HCT116 (cell line): ENCODE measurements at regions not wholly inside any gene's neighbourhood (a gene's known extent, or its start where the extent isn't known, plus 50 kb on each side); places are given as distances from the start of the nearest gene placed in this dataset.

Experiments used
- CEBPB ChIP-seq: IDR thresholded peaks from 2 replicates; pipeline ENCODE4 v1.6.1; 2012; ENCODE audit warnings: low read depth
- CTCF ChIP-seq, 3 experiments: fragments of 200-600 bp in 1 of 3; sonication (generic) in 1 of 3; IDR thresholded peaks in 2 of 3; conservative IDR thresholded peaks in 1 of 3; 2 replicates each; pipeline ENCODE4 v1.5.1; 2012 to 2017; ENCODE audit warnings: low read depth in 2 of 3, low read length in 2 of 3, antibody characterized with exemption in 1 of 3, borderline replicate concordance in 1 of 3, control low read depth in 1 of 3, mild to moderate bottlenecking in 1 of 3, mixed read lengths in 1 of 3, mixed run types in 1 of 3, moderate library complexity in 1 of 3; ENCODE audit not compliant: insufficient read depth in 1 of 3
- EZH2 ChIP-seq: fragments of 200-600 bp; sonication (generic); IDR thresholded peaks from 2 replicates; pipeline ENCODE4 v1.6.1; 2017; ENCODE audit warnings: antibody characterized with exemption, mixed run types
- EZH2phosphoT487 ChIP-seq: fragments of 200-600 bp; IDR thresholded peaks from 2 replicates; pipeline ENCODE4 v1.6.1; 2018; ENCODE audit warnings: antibody characterized with exemption, borderline replicate concordance
- POLR2A ChIP-seq: IDR thresholded peaks from 2 replicates; pipeline ENCODE4 v1.7.0; 2011; ENCODE audit warnings: borderline replicate concordance; ENCODE audit not compliant: insufficient read depth, insufficient read length; ENCODE audit errors: extremely low read depth
- POLR2AphosphoS5 ChIP-seq: IDR thresholded peaks from 2 replicates; pipeline ENCODE4 v1.6.1; 2011; ENCODE audit warnings: mild to moderate bottlenecking, low read depth, low read length, moderate library complexity
- YY1 ChIP-seq: IDR thresholded peaks from 2 replicates; pipeline ENCODE4 v1.6.1; 2011; ENCODE audit warnings: low read length, low read depth, moderate library complexity, mild to moderate bottlenecking; ENCODE audit not compliant: insufficient replicate concordance; ENCODE audit errors: extremely low read depth

- TF ChIP-seq POLR2AphosphoS5: no peak
- no peak for TF ChIP-seq EZH2
- no peak for TF ChIP-seq POLR2A
- TF ChIP-seq CEBPB: no peak
- no peak for TF ChIP-seq CTCF (IDR thresholded peaks at IDR 0.05 in 2 of 3, conservative IDR thresholded peaks at IDR 0.05 in 1 of 3; ENCODE audit: borderline replicate concordance in 1 of 3, insufficient read depth in 1 of 3, low read depth in 2 of 3, low read length in 2 of 3)
- TF ChIP-seq YY1: no peak
- no peak for TF ChIP-seq EZH2phosphoT487
These were observed 1377.7 kb upstream of the ADGRL4 start for GRCh38 chr1:80384083-80384830.
